ENCODE measurements at regions not wholly inside any gene's neighbourhood (a gene's known extent, or its start where the extent isn't known, plus 50 kb on each side); places are given as distances from the start of the nearest gene placed in this dataset.

DNA sequence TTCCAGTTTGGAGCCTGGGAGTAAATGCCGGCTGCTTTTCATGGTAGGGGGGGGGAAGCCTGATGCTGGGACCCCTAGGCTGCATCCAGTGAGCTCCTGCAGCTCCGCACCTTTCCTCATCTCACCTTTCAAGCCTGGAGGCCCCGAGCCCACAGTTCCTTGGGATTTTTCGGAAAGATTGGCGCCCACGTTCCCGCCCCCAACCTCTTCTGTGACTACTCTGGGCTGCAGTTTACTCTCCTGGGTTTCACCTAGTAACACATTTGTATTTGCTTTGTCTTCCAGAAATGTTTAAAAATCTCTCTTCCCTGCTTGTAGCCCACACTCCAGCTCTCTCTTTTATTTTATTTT, 51.9 kb upstream of the SPATA13 start:
- TF ChIP-seq POLR2AphosphoS5 (IDR thresholded peaks at IDR 0.05): no peak
- no peak for TF ChIP-seq POLR2A (IDR thresholded peaks at IDR 0.05)
- TF ChIP-seq, protein P1, sequence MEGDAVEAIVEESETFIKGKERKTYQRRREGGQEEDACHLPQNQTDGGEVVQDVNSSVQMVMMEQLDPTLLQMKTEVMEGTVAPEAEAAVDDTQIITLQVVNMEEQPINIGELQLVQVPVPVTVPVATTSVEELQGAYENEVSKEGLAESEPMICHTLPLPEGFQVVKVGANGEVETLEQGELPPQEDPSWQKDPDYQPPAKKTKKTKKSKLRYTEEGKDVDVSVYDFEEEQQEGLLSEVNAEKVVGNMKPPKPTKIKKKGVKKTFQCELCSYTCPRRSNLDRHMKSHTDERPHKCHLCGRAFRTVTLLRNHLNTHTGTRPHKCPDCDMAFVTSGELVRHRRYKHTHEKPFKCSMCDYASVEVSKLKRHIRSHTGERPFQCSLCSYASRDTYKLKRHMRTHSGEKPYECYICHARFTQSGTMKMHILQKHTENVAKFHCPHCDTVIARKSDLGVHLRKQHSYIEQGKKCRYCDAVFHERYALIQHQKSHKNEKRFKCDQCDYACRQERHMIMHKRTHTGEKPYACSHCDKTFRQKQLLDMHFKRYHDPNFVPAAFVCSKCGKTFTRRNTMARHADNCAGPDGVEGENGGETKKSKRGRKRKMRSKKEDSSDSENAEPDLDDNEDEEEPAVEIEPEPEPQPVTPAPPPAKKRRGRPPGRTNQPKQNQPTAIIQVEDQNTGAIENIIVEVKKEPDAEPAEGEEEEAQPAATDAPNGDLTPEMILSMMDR (IDR thresholded peaks at IDR 0.05): no peak
